A549 (cell line): ENCODE measurements at regions not wholly inside any gene's neighbourhood (a gene's known extent, or its start where the extent isn't known, plus 50 kb on each side); places are given as distances from the start of the nearest gene placed in this dataset.

Experiments
- CTCF ChIP-seq: fragments of >200 bp; sonication (Bioruptor Twin); formaldehyde crosslinking; IDR thresholded peaks from 3 replicates; pipeline ENCODE4 v1.5.1; 2016
- EP300 ChIP-seq, 2 experiments: fragments of >200 bp; sonication (Bioruptor Twin); formaldehyde crosslinking; IDR thresholded peaks; 2 replicates in 1 of 2; 3 replicates in 1 of 2; pipeline ENCODE4 v1.6.1; 2016 to 2017
- MAFK ChIP-seq: fragments of 450-650 bp; IDR thresholded peaks from 2 replicates; pipeline ENCODE4 v1.6.1; 2014; ENCODE audit not compliant: partially characterized antibody
- POLR2A ChIP-seq: IDR thresholded peaks from 2 replicates; pipeline ENCODE4 v1.6.1; 2012; ENCODE audit warnings: mild to moderate bottlenecking, low read length
- REST ChIP-seq: fragments of 200-600 bp; sonication (generic); IDR thresholded peaks from 2 replicates; pipeline ENCODE4 v1.6.1; 2016; ENCODE audit warnings: antibody characterized with exemption, mild to moderate bottlenecking, moderate library complexity
- ZFP36 ChIP-seq: fragments of 450-650 bp; IDR thresholded peaks from 2 replicates; pipeline ENCODE4 v1.6.1; 2014; ENCODE audit warnings: borderline replicate concordance; ENCODE audit not compliant: partially characterized antibody

- TF ChIP-seq ZFP36 (no peak), EP300 (IDR thresholded peaks at IDR 0.05) (no peak), REST (no peak), CTCF (no peak), POLR2A (no peak), MAFK (no peak)
Observed at GRCh38 chr7:25066253-25066652, 58.8 kb downstream of the CYCS start.
